Skin epidermis (tissue), 12 donors: ENCODE measurements at regions not wholly inside any gene's neighbourhood (a gene's known extent, or its start where the extent isn't known, plus 50 kb on each side); places are given as distances from the start of the nearest gene placed in this dataset.

Source experiments
- H3K27ac ChIP-seq, 21 experiments: fragments of 200-600 bp; sonication (generic) in 11 of 21; one replicate each; pipeline ENCODE4 v1.5.0; 2020; ENCODE audit warnings: mild to moderate bottlenecking in 3 of 21, inconsistent platforms in 2 of 21, moderate library complexity in 2 of 21
- H3K4me3 ChIP-seq, 7 experiments: fragments of 200-600 bp; sonication (generic) in 2 of 7; one replicate each; pipeline ENCODE4 v1.5.0; 2020; ENCODE audit warnings: inconsistent platforms in 2 of 7, mild to moderate bottlenecking in 2 of 7, moderate library complexity in 1 of 7

- peak overlapping the region in 6 of 7 experiments; percentile 33 to 47 (median 39) for H3K4me3 ChIP-seq
- H3K27ac ChIP-seq, result peak overlapping the region in 12 of 21 experiments; percentile 22 to 72 (median 56)
These were observed 53.6 kb upstream of the ZNF337 start for GRCh38 chr20:25750220-25750764.

GRCh38 chr20:25749649-25750048, 53.0 kb upstream of the ZNF337 start:
- Histone ChIP-seq H3K4me3 (no peak overlapping the region), H3K27ac (no peak overlapping the region)
